ENCODE measurements at regions not wholly inside any gene's neighbourhood (a gene's known extent, or its start where the extent isn't known, plus 50 kb on each side); places are given as distances from the start of the nearest gene placed in this dataset.

DNA sequence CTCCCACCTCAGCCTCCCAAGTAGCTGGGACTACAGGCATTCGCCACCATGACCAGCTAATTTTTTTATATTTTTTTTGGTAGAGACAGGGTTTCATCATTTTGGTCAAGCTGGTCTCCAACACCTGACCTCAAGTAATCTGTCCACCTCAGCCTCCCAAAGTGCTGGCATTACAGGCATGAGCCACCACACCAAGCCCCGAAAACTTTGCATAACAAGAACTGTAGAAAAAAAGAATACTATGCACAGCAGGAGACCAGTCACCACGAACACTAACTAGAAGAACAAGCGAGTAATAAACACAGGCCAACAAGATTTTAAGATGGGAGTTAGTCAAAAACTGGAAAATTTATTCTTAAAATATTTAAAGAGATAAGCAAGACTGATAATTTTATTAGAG is 447.0 kb downstream of the ETV1 start:
- no peak for TF ChIP-seq FOXM1 (IDR thresholded peaks at IDR 0.05; ENCODE audit: borderline replicate concordance)
- no peak for TF ChIP-seq SP1 (IDR thresholded peaks at IDR 0.05)
- TF ChIP-seq, protein P1, sequence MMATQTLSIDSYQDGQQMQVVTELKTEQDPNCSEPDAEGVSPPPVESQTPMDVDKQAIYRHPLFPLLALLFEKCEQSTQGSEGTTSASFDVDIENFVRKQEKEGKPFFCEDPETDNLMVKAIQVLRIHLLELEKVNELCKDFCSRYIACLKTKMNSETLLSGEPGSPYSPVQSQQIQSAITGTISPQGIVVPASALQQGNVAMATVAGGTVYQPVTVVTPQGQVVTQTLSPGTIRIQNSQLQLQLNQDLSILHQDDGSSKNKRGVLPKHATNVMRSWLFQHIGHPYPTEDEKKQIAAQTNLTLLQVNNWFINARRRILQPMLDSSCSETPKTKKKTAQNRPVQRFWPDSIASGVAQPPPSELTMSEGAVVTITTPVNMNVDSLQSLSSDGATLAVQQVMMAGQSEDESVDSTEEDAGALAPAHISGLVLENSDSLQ (IDR thresholded peaks at IDR 0.05) = no peak
- no peak for TF ChIP-seq HDGF (IDR thresholded peaks at IDR 0.05; ENCODE audit: borderline replicate concordance)
- TF ChIP-seq FOXK2 (IDR thresholded peaks at IDR 0.05) = no peak
- no peak for TF ChIP-seq SUZ12 (IDR thresholded peaks at IDR 0.05)
- no peak for TF ChIP-seq CTBP1 (IDR thresholded peaks at IDR 0.05; ENCODE audit: borderline replicate concordance)
- TF ChIP-seq ELF4 (IDR thresholded peaks at IDR 0.05) = no peak

Measured in HEK293T (cell line).